SK-N-SH (cell line): ENCODE measurements at regions not wholly inside any gene's neighbourhood (a gene's known extent, or its start where the extent isn't known, plus 50 kb on each side); places are given as distances from the start of the nearest gene placed in this dataset.

Source experiments
- CTCF ChIA-PET: fragments of 300-600, 350-600 bp; formaldehyde crosslinking; extraction: SDS; loops from one replicate; lab custom pipeline; 2021; lab: Yijun Ruan, JAX
- POLR2A ChIA-PET: fragments of 350-600 bp; sonication (Branson Sonifier 250); formaldehyde crosslinking; extraction: SDS; loops from one replicate; lab custom pipeline; 2020; ENCODE audit warnings: antibody characterized with exemption, inconsistent platforms; lab: Yijun Ruan, JAX
- DNase-seq: peaks from one replicate; pipeline ENCODE4 v3.0.0; 2012
- H2AFZ ChIP-seq: fragments of 200-600 bp; sonication (generic); 2 replicates; pipeline ENCODE4 v1.8.1; 2016; ENCODE audit warnings: antibody characterized with exemption, mild to moderate bottlenecking, low read depth
- H3F3A ChIP-seq: fragments of 200-600 bp; sonication (generic); replicated peaks from 2 replicates; pipeline ENCODE3; 2016; ENCODE audit warnings: antibody characterized with exemption, mild to moderate bottlenecking; ENCODE audit not compliant: insufficient read depth
- H3K27ac ChIP-seq, 2 experiments: fragments of 200-500 bp in 1 of 2; fragments of 200-600 bp in 1 of 2; sonication (Bioruptor generic) in 1 of 2; sonication (generic), shearing (Covaris generic) in 1 of 2; 2 replicates each; pipeline versions ENCODE4 v1.5.1 to v1.6.1; 2014 to 2016; ENCODE audit warnings: low read depth in 2 of 2, inconsistent platforms in 1 of 2, low read length in 1 of 2, mild to moderate bottlenecking in 1 of 2, mixed read lengths in 1 of 2
- H3K27me3 ChIP-seq: fragments of 200-600 bp; sonication (generic), shearing (Covaris generic); 2 replicates; pipeline ENCODE4 v1.6.1; 2016; ENCODE audit warnings: mixed run types; ENCODE audit not compliant: insufficient read depth
- H3K36me3 ChIP-seq, 2 experiments: fragments of 200-500 bp in 1 of 2; fragments of 200-600 bp in 1 of 2; sonication (Bioruptor generic) in 1 of 2; sonication (generic) in 1 of 2; replicated peaks in 1 of 2; 2 replicates each; pipeline versions ENCODE3 to v1.5.1; 2014 to 2016; ENCODE audit warnings: low read length in 1 of 2, mild to moderate bottlenecking in 1 of 2; ENCODE audit not compliant: insufficient read depth in 2 of 2, control insufficient read depth in 1 of 2
- H3K4me1 ChIP-seq, 2 experiments: fragments of 200-500 bp in 1 of 2; fragments of 200-600 bp in 1 of 2; sonication (Bioruptor generic) in 1 of 2; sonication (generic), shearing (Covaris generic) in 1 of 2; 2 replicates each; pipeline versions ENCODE4 v1.5.1 to v1.6.1; 2014 to 2016; ENCODE audit warnings: low read depth in 1 of 2, low read length in 1 of 2, mixed run types in 1 of 2; ENCODE audit not compliant: insufficient read depth in 2 of 2, control insufficient read depth in 1 of 2
- H3K4me2 ChIP-seq: fragments of 200-600 bp; sonication (generic), shearing (Covaris generic); 2 replicates; pipeline ENCODE4 v1.6.1; 2017; ENCODE audit warnings: mixed run types
- H3K4me3 ChIP-seq, 2 experiments: fragments of 200-500 bp in 1 of 2; fragments of 200-600 bp in 1 of 2; sonication (Bioruptor generic) in 1 of 2; sonication (generic), shearing (Covaris generic) in 1 of 2; 2 replicates each; pipeline versions ENCODE4 v1.5.1 to v1.8.1; 2014 to 2016; ENCODE audit warnings: low read depth in 2 of 2, inconsistent platforms in 1 of 2, low read length in 1 of 2, mild to moderate bottlenecking in 1 of 2, mixed read lengths in 1 of 2, moderate library complexity in 1 of 2
- H3K79me2 ChIP-seq: fragments of 200-600 bp; sonication (generic); 2 replicates; pipeline ENCODE4 v1.8.1; 2017; ENCODE audit warnings: mild to moderate bottlenecking; ENCODE audit not compliant: insufficient read depth
- H3K9ac ChIP-seq: fragments of 200-600 bp; sonication (generic); 2 replicates; pipeline ENCODE4 v1.6.1; 2017; ENCODE audit warnings: mixed run types
- H3K9me2 ChIP-seq: fragments of 200-600 bp; sonication (generic); 2 replicates; pipeline ENCODE4 v1.6.1; 2017; ENCODE audit warnings: mixed run types
- H3K9me3 ChIP-seq: fragments of 200-600 bp; sonication (generic); 2 replicates; pipeline ENCODE4 v1.6.1; 2017; ENCODE audit warnings: mixed run types, mild to moderate bottlenecking, moderate library complexity
- H4K20me1 ChIP-seq: fragments of 200-600 bp; sonication (generic); 2 replicates; pipeline ENCODE4 v1.6.1; 2017; ENCODE audit warnings: mild to moderate bottlenecking, mixed run types; ENCODE audit not compliant: insufficient read depth
- CHD2 ChIP-seq: fragments of 150-350 bp; IDR thresholded peaks from 2 replicates; pipeline ENCODE4 v1.6.1; 2018; ENCODE audit warnings: low read length; ENCODE audit not compliant: partially characterized antibody
- EP300 ChIP-seq, 2 experiments: IDR thresholded peaks; 2 replicates each; pipeline versions ENCODE4 v1.4.0 to v1.6.1; 2012; ENCODE audit warnings: borderline replicate concordance in 1 of 2, low read depth in 1 of 2, low read length in 1 of 2
- EZH2phosphoT487 ChIP-seq: fragments of 200-600 bp; sonication (generic); IDR thresholded peaks from 2 replicates; pipeline ENCODE4 v1.6.1; 2017; ENCODE audit warnings: low read depth, mixed run types, mild to moderate bottlenecking, antibody characterized with exemption, moderate library complexity, borderline replicate concordance
- FOSL2 ChIP-seq: IDR thresholded peaks from 2 replicates; pipeline ENCODE4 v1.4.0; 2012; ENCODE audit warnings: low read depth, mild to moderate bottlenecking, moderate library complexity, borderline replicate concordance
- GABPA ChIP-seq: IDR thresholded peaks from 2 replicates; pipeline ENCODE4 v1.4.0; 2012; ENCODE audit warnings: low read depth, mild to moderate bottlenecking
- JUND ChIP-seq: IDR thresholded peaks from 2 replicates; pipeline ENCODE4 v1.4.0; 2012
- MXI1 ChIP-seq: IDR thresholded peaks from 2 replicates; pipeline ENCODE4 v1.6.1; 2012; ENCODE audit warnings: mild to moderate bottlenecking, low read depth, low read length, improper control_type of control experiment
- NFIC ChIP-seq: IDR thresholded peaks from 2 replicates; pipeline ENCODE4 v1.4.0; 2012; ENCODE audit warnings: borderline replicate concordance
- POLR2AphosphoS5 ChIP-seq: IDR thresholded peaks from 2 replicates; pipeline ENCODE4 v1.6.1; 2012; ENCODE audit warnings: low read depth, low read length
- RAD21 ChIP-seq: IDR thresholded peaks from 2 replicates; pipeline ENCODE4 v1.6.1; 2012; ENCODE audit warnings: mild to moderate bottlenecking, low read length
- RFX5 ChIP-seq: IDR thresholded peaks from 2 replicates; pipeline ENCODE4 v1.6.1; 2012; ENCODE audit warnings: mild to moderate bottlenecking, improper control_type of control experiment, low read length
- RXRA ChIP-seq: IDR thresholded peaks from 2 replicates; pipeline ENCODE4 v1.4.0; 2012; ENCODE audit warnings: low read depth, mild to moderate bottlenecking, borderline replicate concordance
- SIN3A ChIP-seq: IDR thresholded peaks from 2 replicates; pipeline ENCODE4 v1.6.1; 2012; ENCODE audit warnings: low read depth, mild to moderate bottlenecking, low read length, moderate library complexity, borderline replicate concordance
- TEAD4 ChIP-seq: IDR thresholded peaks from 2 replicates; pipeline ENCODE4 v1.4.0; 2012; ENCODE audit warnings: mild to moderate bottlenecking, borderline replicate concordance; ENCODE audit not compliant: insufficient read depth
- YY1 ChIP-seq: IDR thresholded peaks from 2 replicates; pipeline ENCODE4 v1.4.0; 2012; ENCODE audit warnings: low read depth, mild to moderate bottlenecking
- WGBS: methylation state at CpG from one replicate; pipeline ENCODE4 v1.1.6; 2017; ENCODE audit warnings: low lambda C conversion rate; 5-methylcytosine and 5-hydroxymethylcytosine counted together
- TF ChIP-seq, protein P1 (sequence below): fragments of 150-350 bp; IDR thresholded peaks from 2 replicates; pipeline ENCODE4 v1.6.1; 2017; ENCODE audit warnings: antibody characterized with exemption, low read length, low read depth, borderline replicate concordance
- TF ChIP-seq, protein P2 (sequence below): IDR thresholded peaks from 2 replicates; pipeline ENCODE4; 2012
- TF ChIP-seq, protein P3 (sequence below): IDR thresholded peaks from 2 replicates; pipeline ENCODE4 v1.4.0; 2012; ENCODE audit warnings: low read depth, borderline replicate concordance
- TF ChIP-seq, protein P4 (sequence below): IDR thresholded peaks from 2 replicates; pipeline ENCODE4 v1.6.1; 2012; ENCODE audit warnings: mild to moderate bottlenecking, low read depth, low read length, moderate library complexity
- TF ChIP-seq, protein P5 (sequence below): fragments of 150-350 bp; IDR thresholded peaks from 2 replicates; pipeline ENCODE4 v1.6.1; 2016; ENCODE audit warnings: mild to moderate bottlenecking, low read depth, low read length

DNA sequence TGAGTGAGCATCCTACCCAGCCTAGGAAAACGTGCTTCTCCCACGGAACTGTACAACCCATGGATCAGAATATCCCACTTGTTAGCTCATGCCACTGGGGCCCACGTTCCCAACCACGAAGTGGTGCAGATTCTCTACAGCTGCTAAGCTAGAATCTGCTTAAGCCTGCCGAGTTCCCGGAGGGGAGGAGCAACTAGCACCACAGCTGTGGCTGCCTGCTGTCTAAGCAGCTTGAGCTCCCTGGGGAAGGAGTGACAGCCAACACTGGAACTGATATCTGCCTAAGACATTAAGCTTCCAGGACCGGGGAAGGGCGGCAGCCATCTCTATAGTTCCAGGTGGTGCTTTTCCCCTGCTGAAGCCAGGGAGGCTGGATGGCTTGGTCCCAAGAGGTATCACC, 334.7 kb upstream of the CHRM2 start:
- WGBS, result 30% methylated on average over 6 of the region's 8 CpGs
- Histone ChIP-seq H3K9me3 (peaks cover 5% of the 10 kb centered on the region; the same call in 1 of the 2 replicates), H3F3A (no peaks in the 10 kb centered on the region), H3K27ac (no peak overlapping the region), H3K9ac (no peak overlapping the region), H3K27me3 (no peaks in the 10 kb centered on the region), H3K79me2 (no peaks in the 10 kb centered on the region), H3K4me1 (peaks cover 0 to 12% of the 10 kb centered on the region in 2 experiments; a peak in 1 of 4 replicates), H3K4me3 (no peak overlapping the region), H2AFZ (no peak overlapping the region), H3K4me2 (no peak overlapping the region), H3K36me3 (no peaks in the 10 kb centered on the region), H3K9me2 (no peaks in the 10 kb centered on the region), H4K20me1 (no peaks in the 10 kb centered on the region)
- no peak for DNase-seq
- ChIA-PET POLR2A (no interaction called here), CTCF (no interaction called here)
- TF ChIP-seq SIN3A (no peak), MXI1 (no peak), RFX5 (no peak), EP300 (IDR thresholded peaks at IDR 0.05; ENCODE audit: borderline replicate concordance in 1 of 2, low read depth in 1 of 2, low read length in 1 of 2) (no peak), TEAD4 (no peak), RXRA (no peak), EZH2phosphoT487 (no peak), CHD2 (no peak), YY1 (no peak), FOSL2 (no peak), RAD21 (no peak), GABPA (no peak), NFIC (no peak), POLR2AphosphoS5 (no peak), JUND (no peak)
- TF ChIP-seq, protein P1, sequence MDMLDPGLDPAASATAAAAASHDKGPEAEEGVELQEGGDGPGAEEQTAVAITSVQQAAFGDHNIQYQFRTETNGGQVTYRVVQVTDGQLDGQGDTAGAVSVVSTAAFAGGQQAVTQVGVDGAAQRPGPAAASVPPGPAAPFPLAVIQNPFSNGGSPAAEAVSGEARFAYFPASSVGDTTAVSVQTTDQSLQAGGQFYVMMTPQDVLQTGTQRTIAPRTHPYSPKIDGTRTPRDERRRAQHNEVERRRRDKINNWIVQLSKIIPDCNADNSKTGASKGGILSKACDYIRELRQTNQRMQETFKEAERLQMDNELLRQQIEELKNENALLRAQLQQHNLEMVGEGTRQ, result no peak
- TF ChIP-seq, protein P2, sequence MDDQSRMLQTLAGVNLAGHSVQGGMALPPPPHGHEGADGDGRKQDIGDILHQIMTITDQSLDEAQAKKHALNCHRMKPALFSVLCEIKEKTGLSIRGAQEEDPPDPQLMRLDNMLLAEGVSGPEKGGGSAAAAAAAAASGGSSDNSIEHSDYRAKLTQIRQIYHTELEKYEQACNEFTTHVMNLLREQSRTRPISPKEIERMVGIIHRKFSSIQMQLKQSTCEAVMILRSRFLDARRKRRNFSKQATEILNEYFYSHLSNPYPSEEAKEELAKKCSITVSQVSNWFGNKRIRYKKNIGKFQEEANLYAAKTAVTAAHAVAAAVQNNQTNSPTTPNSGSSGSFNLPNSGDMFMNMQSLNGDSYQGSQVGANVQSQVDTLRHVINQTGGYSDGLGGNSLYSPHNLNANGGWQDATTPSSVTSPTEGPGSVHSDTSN, result no peak
- TF ChIP-seq, protein P3, sequence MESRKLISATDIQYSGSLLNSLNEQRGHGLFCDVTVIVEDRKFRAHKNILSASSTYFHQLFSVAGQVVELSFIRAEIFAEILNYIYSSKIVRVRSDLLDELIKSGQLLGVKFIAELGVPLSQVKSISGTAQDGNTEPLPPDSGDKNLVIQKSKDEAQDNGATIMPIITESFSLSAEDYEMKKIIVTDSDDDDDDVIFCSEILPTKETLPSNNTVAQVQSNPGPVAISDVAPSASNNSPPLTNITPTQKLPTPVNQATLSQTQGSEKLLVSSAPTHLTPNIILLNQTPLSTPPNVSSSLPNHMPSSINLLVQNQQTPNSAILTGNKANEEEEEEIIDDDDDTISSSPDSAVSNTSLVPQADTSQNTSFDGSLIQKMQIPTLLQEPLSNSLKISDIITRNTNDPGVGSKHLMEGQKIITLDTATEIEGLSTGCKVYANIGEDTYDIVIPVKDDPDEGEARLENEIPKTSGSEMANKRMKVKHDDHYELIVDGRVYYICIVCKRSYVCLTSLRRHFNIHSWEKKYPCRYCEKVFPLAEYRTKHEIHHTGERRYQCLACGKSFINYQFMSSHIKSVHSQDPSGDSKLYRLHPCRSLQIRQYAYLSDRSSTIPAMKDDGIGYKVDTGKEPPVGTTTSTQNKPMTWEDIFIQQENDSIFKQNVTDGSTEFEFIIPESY, result no peak
- TF ChIP-seq, protein P4, sequence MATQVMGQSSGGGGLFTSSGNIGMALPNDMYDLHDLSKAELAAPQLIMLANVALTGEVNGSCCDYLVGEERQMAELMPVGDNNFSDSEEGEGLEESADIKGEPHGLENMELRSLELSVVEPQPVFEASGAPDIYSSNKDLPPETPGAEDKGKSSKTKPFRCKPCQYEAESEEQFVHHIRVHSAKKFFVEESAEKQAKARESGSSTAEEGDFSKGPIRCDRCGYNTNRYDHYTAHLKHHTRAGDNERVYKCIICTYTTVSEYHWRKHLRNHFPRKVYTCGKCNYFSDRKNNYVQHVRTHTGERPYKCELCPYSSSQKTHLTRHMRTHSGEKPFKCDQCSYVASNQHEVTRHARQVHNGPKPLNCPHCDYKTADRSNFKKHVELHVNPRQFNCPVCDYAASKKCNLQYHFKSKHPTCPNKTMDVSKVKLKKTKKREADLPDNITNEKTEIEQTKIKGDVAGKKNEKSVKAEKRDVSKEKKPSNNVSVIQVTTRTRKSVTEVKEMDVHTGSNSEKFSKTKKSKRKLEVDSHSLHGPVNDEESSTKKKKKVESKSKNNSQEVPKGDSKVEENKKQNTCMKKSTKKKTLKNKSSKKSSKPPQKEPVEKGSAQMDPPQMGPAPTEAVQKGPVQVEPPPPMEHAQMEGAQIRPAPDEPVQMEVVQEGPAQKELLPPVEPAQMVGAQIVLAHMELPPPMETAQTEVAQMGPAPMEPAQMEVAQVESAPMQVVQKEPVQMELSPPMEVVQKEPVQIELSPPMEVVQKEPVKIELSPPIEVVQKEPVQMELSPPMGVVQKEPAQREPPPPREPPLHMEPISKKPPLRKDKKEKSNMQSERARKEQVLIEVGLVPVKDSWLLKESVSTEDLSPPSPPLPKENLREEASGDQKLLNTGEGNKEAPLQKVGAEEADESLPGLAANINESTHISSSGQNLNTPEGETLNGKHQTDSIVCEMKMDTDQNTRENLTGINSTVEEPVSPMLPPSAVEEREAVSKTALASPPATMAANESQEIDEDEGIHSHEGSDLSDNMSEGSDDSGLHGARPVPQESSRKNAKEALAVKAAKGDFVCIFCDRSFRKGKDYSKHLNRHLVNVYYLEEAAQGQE, result no peak
- TF ChIP-seq, protein P5, sequence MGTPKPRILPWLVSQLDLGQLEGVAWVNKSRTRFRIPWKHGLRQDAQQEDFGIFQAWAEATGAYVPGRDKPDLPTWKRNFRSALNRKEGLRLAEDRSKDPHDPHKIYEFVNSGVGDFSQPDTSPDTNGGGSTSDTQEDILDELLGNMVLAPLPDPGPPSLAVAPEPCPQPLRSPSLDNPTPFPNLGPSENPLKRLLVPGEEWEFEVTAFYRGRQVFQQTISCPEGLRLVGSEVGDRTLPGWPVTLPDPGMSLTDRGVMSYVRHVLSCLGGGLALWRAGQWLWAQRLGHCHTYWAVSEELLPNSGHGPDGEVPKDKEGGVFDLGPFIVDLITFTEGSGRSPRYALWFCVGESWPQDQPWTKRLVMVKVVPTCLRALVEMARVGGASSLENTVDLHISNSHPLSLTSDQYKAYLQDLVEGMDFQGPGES, result no peak
